H9 (cell line): ENCODE measurements at regions not wholly inside any gene's neighbourhood (a gene's known extent, or its start where the extent isn't known, plus 50 kb on each side); places are given as distances from the start of the nearest gene placed in this dataset.

Experiments used
- DNase-seq: peaks from one replicate; pipeline ENCODE4 v3.0.0-alpha.2; 2017
- H2AFZ ChIP-seq: one replicate; pipeline ENCODE4 v1.6.1; 2013; ENCODE audit warnings: mild to moderate bottlenecking, low read length, control low read depth, moderate library complexity
- H2AK5ac ChIP-seq: 2 replicates; pipeline ENCODE4 v1.6.1; 2013; ENCODE audit warnings: low read length, control low read depth, mixed read lengths; ENCODE audit not compliant: insufficient read length
- H2BK120ac ChIP-seq: one replicate; pipeline ENCODE4 v1.6.1; 2013; ENCODE audit warnings: low read depth, mild to moderate bottlenecking, low read length, control low read depth, inconsistent platforms; ENCODE audit not compliant: poor library complexity, severe bottlenecking
- H2BK12ac ChIP-seq: 2 replicates; pipeline ENCODE4 v1.6.1; 2013; ENCODE audit warnings: low read length, control low read depth, mixed read lengths, low read depth; ENCODE audit not compliant: insufficient read length
- H2BK15ac ChIP-seq: 2 replicates; pipeline ENCODE4 v1.6.1; 2013; ENCODE audit warnings: low read depth, low read length, control low read depth
- H2BK20ac ChIP-seq: one replicate; pipeline ENCODE4 v1.6.1; 2013; ENCODE audit warnings: low read depth, mild to moderate bottlenecking, low read length, control low read depth, inconsistent platforms; ENCODE audit not compliant: poor library complexity, severe bottlenecking
- H2BK5ac ChIP-seq: 2 replicates; pipeline ENCODE4 v1.6.1; 2013; ENCODE audit warnings: low read length, control low read depth, mixed read lengths; ENCODE audit not compliant: insufficient read length
- H3K14ac ChIP-seq: 2 replicates; pipeline ENCODE4 v1.6.1; 2013; ENCODE audit warnings: low read length, control low read depth; ENCODE audit not compliant: insufficient read depth
- H3K18ac ChIP-seq: 2 replicates; pipeline ENCODE4 v1.6.1; 2013; ENCODE audit warnings: low read depth, mild to moderate bottlenecking, mixed read lengths, low read length, control low read depth; ENCODE audit not compliant: insufficient read length
- H3K23ac ChIP-seq: 2 replicates; pipeline ENCODE4 v1.6.1; 2013; ENCODE audit warnings: low read length, control low read depth, mixed read lengths, low read depth; ENCODE audit not compliant: insufficient read length
- H3K23me2 ChIP-seq: 2 replicates; pipeline ENCODE4 v1.6.1; 2013; ENCODE audit warnings: low read depth, mild to moderate bottlenecking, mixed read lengths, low read length, control low read depth; ENCODE audit not compliant: insufficient read length, poor library complexity, severe bottlenecking
- H3K27ac ChIP-seq: 2 replicates; pipeline ENCODE4 v1.5.1; 2013; ENCODE audit warnings: low read length, control low read depth, mixed read lengths, low read depth; ENCODE audit not compliant: insufficient read length
- H3K27me3 ChIP-seq: 2 replicates; pipeline ENCODE4 v1.6.1; 2013; ENCODE audit warnings: low read length, control low read depth, inconsistent platforms; ENCODE audit not compliant: insufficient read depth
- H3K4ac ChIP-seq: 2 replicates; pipeline ENCODE4 v1.6.1; 2013; ENCODE audit warnings: low read depth, mild to moderate bottlenecking, control low read depth, inconsistent platforms, low read length, moderate library complexity
- H3K4me1 ChIP-seq: 2 replicates; pipeline ENCODE4 v1.6.1; 2013; ENCODE audit warnings: low read length, control low read depth, inconsistent platforms; ENCODE audit not compliant: insufficient read depth
- H3K4me2 ChIP-seq: 2 replicates; pipeline ENCODE4 v1.6.1; 2013; ENCODE audit warnings: low read length, control low read depth, mixed read lengths; ENCODE audit not compliant: insufficient read length, insufficient read depth
- H3K56ac ChIP-seq: 2 replicates; pipeline ENCODE4 v1.6.1; 2013; ENCODE audit warnings: low read depth, mild to moderate bottlenecking, mixed read lengths, low read length, control low read depth; ENCODE audit not compliant: insufficient read length
- H3K79me1 ChIP-seq: 2 replicates; pipeline ENCODE4 v1.6.1; 2013; ENCODE audit warnings: low read depth, mild to moderate bottlenecking, moderate library complexity, low read length, control low read depth, inconsistent platforms; ENCODE audit not compliant: insufficient read depth, poor library complexity, severe bottlenecking
- H3K79me2 ChIP-seq: 2 replicates; pipeline ENCODE4 v1.6.1; 2013; ENCODE audit warnings: low read length, control low read depth, inconsistent platforms; ENCODE audit not compliant: insufficient read depth
- H3K9ac ChIP-seq: 2 replicates; pipeline ENCODE4 v1.6.1; 2013; ENCODE audit warnings: low read length, control low read depth, mixed read lengths; ENCODE audit not compliant: insufficient read length; ENCODE audit errors: extremely low read depth
- H3K9me3 ChIP-seq: one replicate; pipeline ENCODE4 v1.6.1; 2013; ENCODE audit warnings: low read depth, low read length, inconsistent platforms; ENCODE audit not compliant: control insufficient read depth
- H3T11ph ChIP-seq: one replicate; pipeline ENCODE4 v1.6.1; 2013; ENCODE audit warnings: mild to moderate bottlenecking, low read length, control low read depth, inconsistent platforms
- H4K20me1 ChIP-seq: one replicate; pipeline ENCODE4 v1.6.1; 2013; ENCODE audit not compliant: control insufficient read depth, insufficient read length, insufficient read depth
- H4K5ac ChIP-seq: 2 replicates; pipeline ENCODE4 v1.6.1; 2013; ENCODE audit warnings: low read depth, mild to moderate bottlenecking, mixed read lengths, low read length, control low read depth; ENCODE audit not compliant: insufficient read length
- H4K8ac ChIP-seq: replicated peaks from 2 replicates; pipeline ENCODE4 v1.6.1; 2013; ENCODE audit warnings: low read length, control low read depth, mixed read lengths, low read depth; ENCODE audit not compliant: insufficient read length
- H4K91ac ChIP-seq: 2 replicates; pipeline ENCODE4 v1.6.1; 2013; ENCODE audit warnings: low read depth, mild to moderate bottlenecking, moderate library complexity, mixed read lengths, low read length, control low read depth; ENCODE audit not compliant: insufficient read length
- H3K27ac Mint-ChIP-seq, 3 experiments: 2 replicates in 2 of 3; 3 replicates in 1 of 3; pipeline ENCODE4 v1.8.0; 2020 to 2021; ENCODE audit warnings: mixed read lengths in 3 of 3, mild to moderate bottlenecking in 1 of 3, moderate library complexity in 1 of 3
- H3K27me3 Mint-ChIP-seq: 2 replicates; pipeline ENCODE4 v1.8.0; 2021; ENCODE audit warnings: low read depth, mild to moderate bottlenecking, moderate library complexity, mixed read lengths
- H3K36me3 Mint-ChIP-seq, 3 experiments: 2 replicates in 2 of 3; 3 replicates in 1 of 3; pipeline ENCODE4 v1.8.0; 2020 to 2021; ENCODE audit warnings: low read depth in 3 of 3, mixed read lengths in 3 of 3; ENCODE audit not compliant: insufficient read depth in 1 of 3
- H3K4me1 Mint-ChIP-seq, 2 experiments: 2 replicates each; pipeline ENCODE4 v1.8.0; 2020; ENCODE audit warnings: mixed read lengths in 2 of 2
- H3K4me3 Mint-ChIP-seq, 2 experiments: 2 replicates in 1 of 2; 3 replicates in 1 of 2; pipeline ENCODE4 v1.8.0; 2020 to 2021; ENCODE audit warnings: mild to moderate bottlenecking in 2 of 2, mixed read lengths in 2 of 2, moderate library complexity in 1 of 2
- H3K9me3 Mint-ChIP-seq, 2 experiments: 2 replicates in 1 of 2; 3 replicates in 1 of 2; pipeline ENCODE4 v1.8.0; 2020; ENCODE audit warnings: mild to moderate bottlenecking in 2 of 2, mixed read lengths in 2 of 2, moderate library complexity in 1 of 2
- CTCF ChIP-seq: fragments of 200-600 bp; sonication (generic); conservative IDR thresholded peaks from 3 replicates; pipeline ENCODE4 v1.8.0; 2021; ENCODE audit warnings: antibody characterized with exemption, mild to moderate bottlenecking
- whole genome bisulfite sequencing: extraction: QIAGEN DNeasy Blood & Tissue Kit; methylation state at CpG from one replicate; pipeline ENCODE4 v1.1.7; 2013; ENCODE audit warnings: missing lambda C conversion rate, low lambda C conversion rate, mixed read lengths; ENCODE audit not compliant: insufficient read length; ENCODE audit errors: extremely low coverage; 5-methylcytosine and 5-hydroxymethylcytosine counted together

GRCh38 chr3:137180220-137180619, 222.4 kb downstream of the IL20RB start:
- Mint-ChIP-seq H3K9me3 (peaks cover 19 to 28% of the 10 kb centered on the region in 2 experiments), H3K4me1 (peaks cover 0 to 4% of the 10 kb centered on the region in 2 experiments; a peak in 1 of 4 replicates), H3K27ac (no peak overlapping the region), H3K27me3 (no peaks in the 10 kb centered on the region), H3K36me3 (peaks cover 0 to 28% (median 2%) of the 10 kb centered on the region in 3 experiments; a peak in 3 of 7 replicates), H3K4me3 (no peak overlapping the region)
- no peak overlapping the region for H4K5ac ChIP-seq
- DNase-seq = no peak
- no peak overlapping the region for H2BK120ac ChIP-seq
- no peaks in the 10 kb centered on the region for H3K79me2 ChIP-seq
- TF ChIP-seq CTCF = no peak
- no peak overlapping the region for H2AK5ac ChIP-seq
- no peak overlapping the region for H3K14ac ChIP-seq
- no peaks in the 10 kb centered on the region for H3K79me1 ChIP-seq
- H3K4ac ChIP-seq = no peak overlapping the region
- no CpG with 5 or more reads among the region's 2 CpGs for WGBS
- no peaks in the 10 kb centered on the region for H3K9me3 ChIP-seq
- H2BK5ac ChIP-seq = no peak overlapping the region
- no peak overlapping the region for H2BK12ac ChIP-seq
- H3K4me2 ChIP-seq = no peak overlapping the region
- no peaks in the 10 kb centered on the region for H3K4me1 ChIP-seq
- no peaks in the 10 kb centered on the region for H3K23me2 ChIP-seq
- no peak overlapping the region for H2AFZ ChIP-seq
- no peak overlapping the region for H2BK15ac ChIP-seq
- H4K20me1 ChIP-seq = no peaks in the 10 kb centered on the region
- no peaks in the 10 kb centered on the region for H3K27me3 ChIP-seq
- no peak overlapping the region for H3K9ac ChIP-seq
- H3K23ac ChIP-seq = no peak overlapping the region
- no peak overlapping the region for H4K91ac ChIP-seq
- no peak overlapping the region for H3K18ac ChIP-seq
- H4K8ac ChIP-seq = no peak overlapping the region
- H3K56ac ChIP-seq = no peak overlapping the region
- H2BK20ac ChIP-seq = no peak overlapping the region
- H3T11ph ChIP-seq = no peak overlapping the region
- no peak overlapping the region for H3K27ac ChIP-seq
